ENCODE measurements at regions not wholly inside any gene's neighbourhood (a gene's known extent, or its start where the extent isn't known, plus 50 kb on each side); places are given as distances from the start of the nearest gene placed in this dataset.

DNA sequence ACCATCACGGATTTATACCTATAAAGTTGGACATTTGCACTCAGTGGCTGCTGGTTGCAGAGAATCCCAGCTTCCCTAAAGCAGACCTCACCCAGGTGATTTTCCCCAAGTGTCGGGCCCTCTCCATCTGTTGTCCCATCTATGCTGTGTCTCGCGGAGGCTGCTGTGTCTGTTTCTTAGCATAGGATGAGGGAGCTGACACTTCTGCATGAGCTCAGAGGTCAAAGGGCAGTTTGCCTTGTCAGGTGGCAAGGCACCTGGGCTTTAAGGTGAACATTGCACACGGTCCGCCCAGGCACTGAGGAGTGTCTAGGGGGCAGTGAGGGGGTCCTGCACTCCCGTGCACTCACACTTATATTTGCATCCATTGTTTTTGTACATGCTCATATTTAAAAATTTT, 151.6 kb downstream of the ZIC5 start:
- DNase-seq: no peak

DNA sequence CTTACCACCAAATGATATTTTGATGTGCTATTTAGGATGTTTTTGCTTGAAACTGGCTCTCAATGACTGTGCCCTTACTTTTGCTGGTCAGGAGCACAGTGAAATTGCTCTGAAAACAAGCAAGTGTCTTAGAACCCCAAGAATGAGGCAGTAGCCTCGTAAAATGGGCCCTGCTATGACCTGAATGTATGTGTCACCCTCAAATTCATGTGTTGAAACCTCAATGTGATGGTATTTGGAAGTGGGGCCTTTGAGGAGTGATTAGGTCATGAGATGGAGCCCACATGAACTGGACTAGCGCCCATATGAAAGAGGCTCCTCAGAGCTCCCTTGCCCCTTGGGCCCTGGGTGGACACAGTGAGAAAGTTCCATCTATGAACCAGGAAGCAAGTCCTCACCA, 155.2 kb downstream of the ZIC5 start:
- DNase-seq: no peak

DNA sequence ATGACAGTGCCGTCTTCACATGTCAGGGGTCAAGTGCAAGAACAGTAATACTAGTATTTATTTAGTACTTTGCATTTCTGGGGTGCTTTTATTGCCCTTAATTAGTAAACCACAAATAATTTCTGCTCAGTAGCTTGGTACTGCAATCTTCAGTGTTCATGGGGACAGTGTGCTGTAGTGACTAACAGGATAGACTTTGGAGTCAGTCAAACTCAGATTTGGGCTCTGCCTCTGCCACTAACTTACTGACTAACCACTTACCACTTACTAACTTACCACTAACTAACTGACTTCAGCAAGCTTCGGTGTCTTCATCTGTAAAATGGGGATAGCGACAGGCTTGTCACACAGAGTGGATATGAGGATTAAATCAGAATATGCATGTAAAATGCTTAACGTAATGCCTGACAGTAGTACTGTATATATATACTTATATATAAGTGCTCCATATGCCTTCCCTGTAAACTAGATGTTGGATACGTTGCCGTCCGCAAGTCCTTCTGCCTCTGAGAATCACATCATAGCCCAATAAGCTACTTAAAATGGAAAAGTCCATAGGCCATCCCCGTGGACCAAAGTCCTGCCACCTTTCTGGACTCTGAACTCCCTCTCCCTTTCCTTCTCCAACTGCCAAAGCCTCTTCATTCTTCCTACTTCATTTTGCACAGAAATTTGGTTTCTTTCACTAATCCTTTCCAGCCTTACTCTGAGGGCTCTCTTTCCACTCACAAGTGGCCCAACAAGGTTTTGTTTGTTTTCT, 158.1 kb downstream of the ZIC5 start:
- DNase-seq: no peak

DNA sequence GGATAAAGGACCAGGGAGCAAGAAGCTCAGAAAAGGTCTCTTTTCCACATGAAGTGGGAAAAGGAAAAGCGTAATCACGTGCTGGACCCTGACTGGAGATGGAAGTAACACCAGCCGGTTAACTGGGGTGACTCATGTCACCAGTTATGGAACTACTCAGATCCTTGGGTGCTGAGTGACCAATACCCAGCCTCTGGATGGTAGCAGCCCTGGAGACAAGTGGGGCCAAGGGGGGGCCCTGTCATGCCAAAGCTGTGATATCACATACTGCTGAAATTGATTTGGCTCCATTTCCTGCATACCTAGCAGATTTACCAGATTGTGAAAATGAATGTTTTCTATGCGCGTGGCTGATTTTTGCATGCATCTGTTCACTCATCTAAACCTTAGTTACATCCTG, 158.9 kb downstream of the ZIC5 start:
- DNase-seq: no peak

DNA sequence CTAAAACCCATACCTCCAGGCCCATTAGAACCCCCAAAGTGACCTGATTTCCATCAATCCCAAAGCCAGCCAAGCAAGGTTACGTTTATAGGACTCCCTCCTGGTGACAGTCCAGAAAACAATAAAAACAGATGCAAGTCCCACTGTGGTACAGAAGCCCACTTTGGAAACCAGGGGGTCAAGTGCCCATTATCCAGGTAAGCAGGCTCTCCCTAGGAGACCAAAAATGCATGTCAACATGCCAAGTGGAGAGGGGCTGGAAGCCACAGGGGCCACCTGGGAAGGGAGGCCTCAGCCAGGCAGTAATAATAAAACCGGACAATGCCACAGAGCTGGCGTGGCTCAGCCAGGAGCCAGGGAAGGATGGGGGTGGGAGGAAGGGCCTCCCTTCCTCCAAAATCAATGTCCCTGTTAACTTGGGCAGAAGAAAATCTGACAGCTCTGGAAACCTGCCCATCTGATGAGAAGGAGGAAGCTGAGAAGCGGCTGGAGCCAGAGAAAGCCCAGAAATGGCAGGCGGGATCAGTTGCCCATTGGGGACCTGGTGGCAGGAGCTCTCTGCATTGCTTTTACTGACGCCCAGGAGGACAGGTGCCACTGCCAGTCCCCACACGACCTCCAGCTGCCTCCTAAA, 160.4 kb downstream of the ZIC5 start:
- no peak for DNase-seq

DNA sequence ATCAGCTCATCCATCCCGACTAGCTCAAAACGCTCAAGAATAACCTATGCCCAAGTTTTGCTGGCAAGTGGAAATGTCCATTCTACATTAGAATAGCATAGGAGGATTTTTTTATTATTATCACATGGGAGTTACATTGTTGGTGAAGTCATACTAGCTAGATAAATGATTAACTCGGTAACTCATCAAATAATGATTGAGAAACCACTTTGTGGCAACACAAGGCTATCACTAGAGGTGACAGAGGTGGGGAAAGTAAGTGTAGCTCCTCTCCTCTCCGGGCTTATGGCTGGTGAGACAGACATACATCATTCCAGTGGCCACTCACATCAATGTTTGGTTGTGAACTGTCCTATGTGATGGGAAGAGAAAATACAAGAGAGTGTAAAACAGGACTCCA, 161.6 kb downstream of the ZIC5 start:
- DNase-seq: no peak

DNA sequence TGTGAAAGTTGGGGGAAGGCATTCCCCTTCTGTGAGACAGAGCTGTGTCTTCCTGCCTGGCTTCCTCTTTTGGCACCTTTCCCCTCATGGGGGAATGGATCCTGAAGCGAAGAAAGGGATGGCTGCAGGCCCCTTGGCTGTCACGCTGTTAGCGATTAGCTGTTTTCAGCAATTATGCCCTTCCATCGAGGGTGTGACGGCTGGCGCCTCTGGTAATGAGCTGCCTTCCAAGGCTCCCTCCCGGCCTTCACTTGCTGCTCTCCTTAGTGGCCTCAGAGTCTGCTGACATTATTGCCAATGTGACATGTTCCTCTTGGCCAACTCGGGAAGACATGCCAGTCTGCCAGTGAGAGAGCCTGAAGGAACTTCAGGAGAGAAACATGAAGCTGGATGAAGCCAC, 162.1 kb downstream of the ZIC5 start:
- no peak for DNase-seq

DNA sequence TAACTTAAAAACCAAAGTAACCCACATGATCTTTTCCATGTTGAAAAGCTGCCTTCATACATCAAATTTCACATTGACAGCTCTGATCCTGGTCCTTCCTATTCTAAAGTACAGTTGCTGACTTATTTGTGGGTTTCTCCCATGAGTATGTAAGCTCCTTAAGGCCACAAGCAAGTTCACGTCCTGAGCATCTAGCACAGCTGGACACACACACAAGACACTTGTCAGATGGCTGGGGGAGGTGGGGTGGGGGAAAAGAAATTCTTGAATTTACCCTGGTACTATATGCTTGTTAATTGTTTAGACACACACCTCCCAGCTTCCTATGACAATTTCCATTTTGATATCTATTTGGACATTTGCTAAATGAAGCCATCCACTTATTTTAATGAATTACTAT, 162.8 kb downstream of the ZIC5 start:
- no peak for DNase-seq

DNA sequence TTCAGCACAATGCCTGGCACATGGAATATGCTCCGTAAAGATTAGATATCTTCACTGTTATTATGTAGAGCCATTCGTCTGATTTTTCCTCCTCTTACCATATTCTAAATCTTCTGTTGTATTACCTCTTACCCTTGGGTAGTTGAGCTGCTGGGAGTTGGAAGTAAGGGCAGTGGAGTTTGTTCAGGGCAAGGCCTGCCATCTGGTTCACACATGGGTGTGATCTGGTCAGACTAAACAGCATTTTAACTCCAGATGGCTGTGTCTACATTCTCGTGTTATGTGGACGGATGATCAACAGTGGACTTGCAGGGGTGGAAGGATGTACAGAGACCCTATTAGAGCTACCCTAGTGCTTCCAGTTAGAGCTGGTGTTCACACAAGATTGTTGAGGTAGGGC, 164.9 kb downstream of the ZIC5 start:
- no peak for DNase-seq

DNA sequence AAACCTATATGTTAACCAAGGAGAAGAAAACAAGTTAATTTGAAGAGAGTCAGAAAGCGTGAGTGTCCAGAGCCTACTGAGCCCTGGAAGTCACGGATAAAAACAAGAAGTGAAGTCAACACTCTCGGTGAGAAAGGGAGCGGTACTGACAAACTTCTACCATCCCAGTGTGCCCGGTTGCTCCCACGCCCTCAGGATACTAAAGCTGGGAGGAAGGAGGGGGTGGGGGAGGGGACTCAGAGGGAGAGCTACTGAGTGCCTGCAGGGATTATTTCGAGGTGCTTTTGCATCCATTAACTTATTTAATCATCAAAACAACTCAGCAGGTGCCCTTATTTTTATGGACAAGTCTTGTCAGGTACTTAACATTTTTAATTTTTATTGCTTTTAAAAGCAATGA, 166.2 kb downstream of the ZIC5 start:
- no peak for DNase-seq

DNA sequence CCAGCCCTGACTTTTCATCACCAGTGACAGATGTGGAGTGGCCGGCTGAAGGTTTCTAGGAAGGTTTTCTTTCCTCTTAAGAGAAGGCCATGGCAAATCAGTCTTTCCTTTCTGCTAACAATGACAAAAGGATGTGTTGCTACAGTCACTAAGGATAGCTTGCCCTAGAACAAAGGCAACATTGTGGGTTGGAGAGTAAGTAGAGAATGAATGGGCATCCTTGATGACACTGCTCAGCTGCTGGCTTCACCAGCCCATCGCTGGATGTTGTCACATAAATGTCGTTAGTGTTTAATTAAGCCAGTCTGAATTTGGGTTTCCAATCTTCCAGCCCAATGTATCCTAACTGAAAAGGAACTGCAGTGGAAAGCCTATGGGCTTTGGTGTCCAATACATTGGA, 168.4 kb downstream of the ZIC5 start:
- peak in 1 of 2 donors; percentile 33 for DNase-seq

DNA sequence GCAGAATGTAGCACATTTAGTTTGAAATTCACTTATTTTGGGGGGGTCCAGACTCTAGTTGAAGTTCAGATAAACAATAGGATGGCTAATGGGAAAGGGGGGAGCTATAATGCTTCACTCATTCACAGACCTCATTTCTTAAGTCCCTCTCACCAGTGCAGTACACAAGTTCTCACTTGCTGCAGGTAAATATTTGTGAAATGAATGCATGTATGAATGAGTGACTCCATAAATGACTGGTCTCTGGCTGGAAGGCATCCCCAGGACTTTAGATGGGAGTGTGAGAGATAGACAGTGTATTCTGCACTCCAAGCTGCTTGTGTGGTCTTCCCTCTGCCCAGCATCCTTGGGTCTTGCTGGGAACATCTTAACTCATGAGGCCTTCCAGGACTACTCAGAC, 169.2 kb downstream of the ZIC5 start:
- no peak for DNase-seq

DNA sequence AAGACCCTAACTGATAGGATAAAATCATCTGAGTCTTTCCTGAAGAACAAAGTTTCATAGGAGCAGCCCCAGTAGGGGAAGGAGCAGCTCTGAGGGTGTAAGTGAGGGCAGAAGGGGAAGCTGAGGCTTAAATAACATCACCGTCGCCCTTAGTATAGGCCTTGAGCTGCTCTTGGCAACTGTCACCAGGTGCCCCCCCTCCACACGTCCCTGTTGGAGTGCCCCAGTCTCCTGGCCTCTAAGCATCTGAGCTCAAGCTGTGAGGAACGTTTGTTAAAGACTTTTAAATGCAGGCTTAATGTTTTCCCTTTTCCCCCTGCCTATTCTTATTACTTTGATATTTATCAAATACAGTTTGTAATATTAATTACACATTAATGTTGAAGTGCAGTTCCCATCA, 170.6 kb downstream of the ZIC5 start:
- DNase-seq: no peak

DNA sequence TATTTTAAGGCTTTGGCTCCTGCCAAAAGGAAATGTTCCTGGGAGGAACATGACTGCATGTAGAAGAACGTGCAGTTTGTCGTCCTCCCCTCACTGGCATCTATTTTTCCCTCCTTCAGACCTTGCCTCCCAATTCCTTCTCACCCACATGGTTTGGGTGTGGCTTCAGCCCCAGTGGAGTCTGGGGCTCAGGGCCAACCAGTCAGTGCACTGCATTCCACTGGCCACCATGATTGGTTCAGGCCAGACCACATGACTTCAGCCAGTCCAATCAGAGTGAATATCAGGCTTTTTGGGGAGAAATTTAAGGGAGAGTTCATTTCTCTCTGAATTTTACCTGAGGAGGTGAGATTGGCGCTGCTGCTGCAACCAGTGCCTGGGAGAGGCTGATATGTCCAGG, 171.6 kb downstream of the ZIC5 start:
- DNase-seq: no peak

DNA sequence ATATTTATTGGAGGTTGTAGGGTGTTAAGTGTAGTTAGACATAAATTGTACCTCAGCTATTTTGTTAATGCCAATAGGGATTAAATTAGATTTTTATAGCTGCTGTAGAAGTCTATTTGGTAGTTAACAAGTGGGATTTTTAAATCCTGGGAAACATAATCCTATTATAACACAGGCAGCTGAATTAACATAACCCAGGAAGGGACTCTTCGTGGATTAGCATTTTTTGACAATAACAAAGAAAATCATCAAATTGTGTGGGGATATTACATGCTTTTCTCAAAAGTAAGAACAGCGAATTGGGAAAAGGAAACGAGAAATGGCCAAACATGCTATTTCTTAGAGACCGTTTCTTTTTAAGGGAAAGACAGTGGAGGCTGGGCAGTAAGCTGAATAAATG, 172.8 kb downstream of the ZIC5 start:
- no peak for DNase-seq

DNA sequence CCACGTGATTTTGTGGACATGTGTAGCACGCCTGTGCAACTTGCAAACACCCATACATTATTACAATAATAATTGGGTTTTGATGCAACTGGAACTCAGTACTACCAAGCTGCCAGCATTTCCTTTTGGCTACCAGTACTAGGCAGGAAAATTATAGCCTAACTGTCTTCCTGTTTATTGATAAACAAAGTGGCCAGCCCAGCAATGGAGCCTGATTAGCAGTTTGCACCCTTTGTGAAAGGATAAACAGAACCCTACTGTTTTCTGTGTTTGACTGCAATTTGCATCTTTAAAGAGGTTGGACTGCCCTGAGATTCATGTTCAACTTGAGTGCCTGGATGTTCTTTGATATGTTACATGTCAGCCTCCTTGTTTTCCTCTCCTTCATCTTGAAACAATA, 173.9 kb downstream of the ZIC5 start:
- DNase-seq: no peak

DNA sequence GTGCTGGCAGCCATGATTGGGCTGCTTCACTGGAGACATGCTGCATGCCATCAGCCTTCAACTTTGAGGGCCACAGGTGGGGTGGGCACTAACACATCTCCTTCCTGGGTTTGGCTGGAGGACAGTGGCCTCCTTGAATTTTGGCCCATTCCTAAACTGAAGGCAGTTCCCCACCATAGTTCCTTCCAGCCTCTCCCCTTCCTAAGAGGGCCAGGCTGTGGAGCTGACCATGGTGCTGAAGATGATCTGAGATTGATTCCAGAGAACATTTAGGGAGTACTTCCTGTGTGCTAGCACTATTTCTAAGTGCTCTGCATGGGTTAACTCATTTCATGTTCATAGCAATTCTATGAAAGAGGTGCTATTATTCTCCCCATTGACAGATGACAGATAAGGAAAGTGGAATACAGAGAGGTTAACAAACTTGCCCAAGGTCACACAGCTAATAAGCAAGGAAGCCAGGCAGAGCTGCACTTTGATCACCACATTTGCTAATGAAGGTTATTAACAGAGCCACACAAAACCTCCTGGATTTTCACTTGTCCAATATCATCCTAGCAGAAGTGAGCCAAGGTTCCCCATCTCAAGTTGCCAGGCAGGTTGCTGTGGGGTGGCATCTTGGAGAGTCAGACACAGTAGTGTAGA, 175.3 kb downstream of the ZIC5 start:
- DNase-seq: no peak

DNA sequence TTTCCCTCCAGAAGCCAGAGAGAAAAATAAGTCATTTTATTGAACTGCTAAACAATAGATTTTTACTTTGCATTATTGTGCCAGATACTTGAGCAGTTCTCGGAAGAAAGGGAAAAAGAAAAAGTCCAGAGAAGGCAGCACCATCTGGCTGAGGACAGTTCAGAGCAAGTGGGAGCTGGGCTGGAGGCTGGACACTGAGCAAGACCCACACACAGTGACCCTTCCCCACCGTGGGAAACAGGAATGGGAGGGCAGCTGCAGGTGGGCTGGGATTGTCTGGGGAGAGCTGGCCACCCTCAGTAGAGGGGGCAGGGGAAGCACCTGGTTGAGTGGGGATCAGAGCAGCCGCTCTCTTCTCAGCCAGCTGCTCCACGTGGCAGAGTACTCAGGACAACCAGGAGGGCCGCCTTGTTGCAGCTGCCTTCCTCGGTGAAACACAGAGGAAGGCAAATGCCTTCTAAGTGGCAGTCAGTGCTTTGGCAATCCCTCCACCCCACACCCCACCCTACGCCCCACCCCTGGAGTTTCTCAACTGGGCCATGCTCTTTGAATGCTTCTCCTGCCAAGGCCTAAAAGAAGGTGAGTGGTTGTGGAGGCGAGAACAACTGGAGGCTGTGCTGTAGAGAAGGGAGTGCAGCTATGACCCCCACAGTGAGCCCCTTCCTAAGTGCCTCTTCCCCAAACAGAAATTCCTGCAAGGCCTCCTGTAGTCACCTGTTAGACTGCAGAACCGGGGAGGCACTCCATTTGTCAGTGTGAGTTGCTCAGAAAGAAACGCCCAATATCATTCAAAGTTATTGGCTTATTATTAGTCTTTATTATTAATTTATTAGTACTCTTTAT, 179.3 kb downstream of the ZIC5 start:
- DNase-seq: no peak

DNA sequence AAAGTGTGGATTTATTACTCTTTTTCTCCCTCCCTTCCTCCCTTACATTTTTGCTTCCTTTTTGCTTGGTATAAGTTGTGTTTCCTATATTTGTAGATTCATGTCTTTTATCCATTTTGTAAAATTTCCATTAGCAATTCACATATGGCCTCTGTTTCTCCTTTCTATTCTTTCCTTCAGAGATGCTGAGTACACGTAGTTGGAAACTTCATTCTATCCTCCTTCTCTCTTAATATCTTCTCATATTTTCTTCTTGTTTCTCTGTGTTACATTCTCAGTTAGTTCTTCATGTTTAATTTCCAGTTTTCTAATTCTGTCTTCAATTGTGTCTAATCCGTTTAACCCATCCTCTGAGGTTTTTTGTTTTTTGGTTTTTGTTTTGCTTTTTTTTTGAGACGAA, 188.9 kb downstream of the ZIC5 start:
- DNase-seq: no peak

DNA sequence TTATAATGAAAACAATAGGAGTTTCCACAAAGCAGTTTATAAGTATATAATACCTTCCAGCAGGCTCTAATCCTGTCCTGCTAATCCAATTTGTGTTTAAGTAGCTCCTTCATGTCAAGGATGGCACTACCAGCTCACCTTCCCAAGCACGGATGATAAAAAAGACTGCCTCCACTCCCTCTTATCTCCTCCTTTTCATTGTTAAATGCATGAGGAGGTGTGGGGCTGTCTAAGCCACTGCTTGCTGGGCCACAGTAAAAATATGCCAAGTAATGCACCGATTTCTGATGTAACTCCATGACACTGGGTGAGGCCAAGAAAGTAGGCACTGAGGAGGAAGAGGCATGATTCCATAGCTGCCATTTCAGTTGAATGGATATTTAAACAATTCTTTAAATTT, 193.1 kb downstream of the ZIC5 start:
- DNase-seq: no peak

DNA sequence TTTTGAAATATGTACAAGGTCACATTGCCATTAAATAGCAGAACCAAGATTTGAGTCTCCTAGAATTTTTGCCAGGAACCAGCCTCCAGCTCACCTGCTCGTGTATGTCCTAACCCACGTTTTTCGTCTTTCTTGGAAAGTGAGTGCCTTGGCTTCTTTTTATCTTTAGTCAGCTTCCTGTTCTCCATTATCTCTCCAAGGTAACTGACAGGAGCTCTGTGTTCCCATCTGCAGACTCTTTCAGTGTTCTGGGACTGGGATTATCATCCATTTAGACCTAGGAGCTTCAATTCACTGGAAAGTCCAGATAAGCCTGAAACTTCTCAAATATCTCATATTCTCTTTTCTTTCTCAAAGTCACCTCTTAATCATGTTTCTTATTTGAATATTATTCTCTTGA, 193.7 kb downstream of the ZIC5 start:
- no peak for DNase-seq

DNA sequence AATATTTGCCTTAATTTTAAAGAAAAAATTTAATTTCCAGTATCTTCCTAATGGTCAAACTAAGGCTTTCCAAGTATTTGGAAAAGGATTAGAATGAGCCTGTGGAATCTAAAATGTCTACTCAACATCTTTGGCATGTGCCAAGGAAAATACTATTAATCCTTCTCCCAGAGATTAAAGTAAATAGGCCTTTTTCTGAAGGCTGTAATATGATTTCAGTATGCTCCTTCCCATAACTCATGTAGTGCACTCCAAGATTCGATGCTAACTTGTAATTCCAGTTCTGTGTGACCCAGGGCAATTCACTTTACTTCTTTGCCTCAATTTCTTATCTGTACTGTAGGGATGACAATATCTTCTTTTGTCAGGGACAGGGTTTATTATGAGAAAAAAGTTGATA, 196.9 kb downstream of the ZIC5 start:
- DNase-seq: no peak

DNA sequence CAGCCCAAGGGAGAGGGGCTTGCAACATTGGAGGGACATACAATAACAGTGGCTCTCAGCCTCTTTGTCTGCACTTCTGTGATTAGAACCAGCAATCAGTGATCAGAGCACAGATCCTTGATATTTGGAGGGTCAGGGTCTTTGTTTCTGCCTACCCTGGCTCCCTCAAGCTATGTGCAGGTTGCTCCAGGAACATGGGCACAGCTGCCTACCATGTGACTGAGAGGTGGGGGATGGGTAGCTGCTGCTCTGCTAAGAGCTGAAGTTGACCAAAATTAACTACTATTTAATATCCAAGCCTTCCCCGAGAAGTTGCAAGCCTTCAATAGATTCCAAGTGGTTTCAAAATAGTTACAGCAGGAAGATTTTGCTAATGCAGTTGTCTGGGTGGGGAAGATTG, 202.6 kb downstream of the ZIC5 start:
- DNase-seq: no peak

DNA sequence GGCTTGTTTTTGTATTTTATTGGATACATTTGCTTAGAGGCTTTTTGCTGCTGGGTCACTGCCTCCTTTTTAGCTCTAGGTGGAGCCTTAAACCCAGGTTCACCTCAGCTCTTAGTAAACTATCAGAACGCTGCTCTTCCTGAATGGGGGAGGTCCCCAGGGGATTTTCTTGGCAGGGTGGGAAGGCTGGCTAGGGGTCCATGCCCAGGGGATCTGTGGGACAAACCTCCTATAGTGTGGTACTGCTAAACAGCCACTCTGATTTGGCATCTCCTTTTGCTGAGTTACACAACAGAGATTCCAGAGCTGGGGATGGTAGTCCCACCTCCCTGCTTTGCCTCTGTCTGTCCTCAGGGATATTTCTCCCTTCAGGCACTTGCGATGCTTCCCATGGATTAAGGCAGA, 204.9 kb downstream of the ZIC5 start:
- no peak for DNase-seq

All from hippocampal formation (tissue), 2 donors.